A549 (cell line): ENCODE measurements at regions not wholly inside any gene's neighbourhood (a gene's known extent, or its start where the extent isn't known, plus 50 kb on each side); places are given as distances from the start of the nearest gene placed in this dataset.

Source experiments
- POLR2A ChIP-seq: IDR thresholded peaks from 2 replicates; pipeline ENCODE4 v1.6.1; 2012; ENCODE audit warnings: mild to moderate bottlenecking, low read length
- ZNF302 ChIP-seq: fragments of 250-450 bp; sonication (Bioruptor Pico); IDR thresholded peaks from 2 replicates; pipeline ENCODE4 v1.9.0; 2021; ENCODE audit warnings: inconsistent platforms, mild to moderate bottlenecking, moderate library complexity
- TF ChIP-seq, protein P1 (sequence below): fragments of 450-650 bp; IDR thresholded peaks from 2 replicates; pipeline ENCODE4 v1.6.1; 2014; ENCODE audit warnings: antibody characterized with exemption

DNA sequence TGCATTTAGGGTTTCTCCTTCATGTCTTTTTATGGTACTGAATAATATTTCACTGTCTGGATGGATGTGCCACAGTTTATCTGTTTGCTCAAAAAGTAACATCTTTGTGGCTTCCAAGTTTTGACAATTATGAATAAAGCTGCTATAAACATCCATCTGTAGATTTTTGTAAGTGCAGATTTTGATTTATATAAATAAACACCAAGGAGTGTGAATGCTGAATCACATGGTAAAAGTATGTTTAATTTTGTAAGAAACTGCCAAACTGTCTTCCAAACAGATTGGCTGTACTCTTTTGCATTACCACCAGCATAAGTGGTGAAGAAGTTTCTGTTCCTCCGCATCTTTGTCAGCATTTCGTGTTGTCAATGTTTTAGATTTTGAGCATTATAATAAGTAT is 158.7 kb upstream of the GIMD1 start:
- no peak for TF ChIP-seq ZNF302 (CRISPR knock-in tag)
- TF ChIP-seq, protein P1, sequence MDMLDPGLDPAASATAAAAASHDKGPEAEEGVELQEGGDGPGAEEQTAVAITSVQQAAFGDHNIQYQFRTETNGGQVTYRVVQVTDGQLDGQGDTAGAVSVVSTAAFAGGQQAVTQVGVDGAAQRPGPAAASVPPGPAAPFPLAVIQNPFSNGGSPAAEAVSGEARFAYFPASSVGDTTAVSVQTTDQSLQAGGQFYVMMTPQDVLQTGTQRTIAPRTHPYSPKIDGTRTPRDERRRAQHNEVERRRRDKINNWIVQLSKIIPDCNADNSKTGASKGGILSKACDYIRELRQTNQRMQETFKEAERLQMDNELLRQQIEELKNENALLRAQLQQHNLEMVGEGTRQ, result no peak
- TF ChIP-seq POLR2A, result no peak
